Loucy (cell line): ENCODE measurements at regions not wholly inside any gene's neighbourhood (a gene's known extent, or its start where the extent isn't known, plus 50 kb on each side); places are given as distances from the start of the nearest gene placed in this dataset.
A peak's percentile ranks its signal among the peaks of the same experiment; 100 is the strongest.

ENCODE experiments used
- H2AFZ ChIP-seq: fragments of 200-600 bp; sonication (generic); 2 replicates; pipeline ENCODE4 v1.6.0; 2016; ENCODE audit warnings: antibody characterized with exemption, mild to moderate bottlenecking, low read length, moderate library complexity
- H3F3A ChIP-seq: fragments of 200-600 bp; 2 replicates; pipeline ENCODE4 v1.6.0; 2016; ENCODE audit warnings: antibody characterized with exemption, low read depth, mild to moderate bottlenecking
- H3K27me3 ChIP-seq: fragments of 200-600 bp; sonication (generic); 2 replicates; pipeline ENCODE4 v1.6.1; 2014; ENCODE audit warnings: low read length, mild to moderate bottlenecking; ENCODE audit not compliant: insufficient read depth, poor library complexity, severe bottlenecking
- H3K36me3 ChIP-seq: fragments of 200-600 bp; sonication (generic); 2 replicates; pipeline ENCODE4 v1.6.1; 2016; ENCODE audit warnings: low read length; ENCODE audit not compliant: insufficient read depth
- H3K4me1 ChIP-seq: fragments of 200-600 bp; sonication (generic); 2 replicates; pipeline ENCODE4 v1.5.1; 2014; ENCODE audit warnings: low read length, mild to moderate bottlenecking; ENCODE audit not compliant: insufficient read depth, poor library complexity, severe bottlenecking
- H3K4me2 ChIP-seq: fragments of 200-600 bp; sonication (generic); 2 replicates; pipeline ENCODE4 v1.6.0; 2014; ENCODE audit warnings: antibody characterized with exemption, low read length, low read depth, mild to moderate bottlenecking; ENCODE audit not compliant: poor library complexity, severe bottlenecking
- H3K4me3 ChIP-seq: fragments of 200-600 bp; sonication (generic); 2 replicates; pipeline ENCODE4 v1.5.1; 2014; ENCODE audit warnings: low read length, mild to moderate bottlenecking, mixed read lengths; ENCODE audit not compliant: poor library complexity, severe bottlenecking
- H3K79me2 ChIP-seq: fragments of 200-600 bp; sonication (generic); 2 replicates; pipeline ENCODE4 v1.6.1; 2014; ENCODE audit warnings: low read length; ENCODE audit not compliant: insufficient read depth
- H3K9ac ChIP-seq: fragments of 200-600 bp; sonication (generic); 2 replicates; pipeline ENCODE4 v1.6.0; 2014; ENCODE audit warnings: mild to moderate bottlenecking, low read depth, low read length, moderate library complexity; ENCODE audit not compliant: poor library complexity, severe bottlenecking
- H3K9me2 ChIP-seq: fragments of 200-600 bp; sonication (generic); replicated peaks from 2 replicates; pipeline ENCODE4 v1.6.1; 2016; ENCODE audit warnings: low read depth, low read length, mixed read lengths
- H3K9me3 ChIP-seq: fragments of 200-600 bp; sonication (generic); 2 replicates; pipeline ENCODE4 v1.6.1; 2014; ENCODE audit warnings: mild to moderate bottlenecking, antibody characterized with exemption, low read length, low read depth; ENCODE audit not compliant: insufficient read depth
- H4K20me1 ChIP-seq: fragments of 200-600 bp; sonication (generic); 2 replicates; pipeline ENCODE4 v1.6.0; 2014; ENCODE audit warnings: antibody characterized with exemption, low read length, mild to moderate bottlenecking; ENCODE audit not compliant: insufficient read depth, poor library complexity, severe bottlenecking
- EZH2phosphoT487 ChIP-seq: fragments of 200-600 bp; IDR thresholded peaks from 2 replicates; pipeline ENCODE4 v1.6.1; 2018; ENCODE audit warnings: antibody characterized with exemption, mild to moderate bottlenecking, moderate library complexity, borderline replicate concordance
- TF ChIP-seq, protein P1 (sequence below): fragments of 200-600 bp; sonication (generic); conservative IDR thresholded peaks from 2 replicates; pipeline ENCODE4 v1.5.1; 2014; ENCODE audit warnings: mild to moderate bottlenecking, antibody characterized with exemption, low read length

DNA sequence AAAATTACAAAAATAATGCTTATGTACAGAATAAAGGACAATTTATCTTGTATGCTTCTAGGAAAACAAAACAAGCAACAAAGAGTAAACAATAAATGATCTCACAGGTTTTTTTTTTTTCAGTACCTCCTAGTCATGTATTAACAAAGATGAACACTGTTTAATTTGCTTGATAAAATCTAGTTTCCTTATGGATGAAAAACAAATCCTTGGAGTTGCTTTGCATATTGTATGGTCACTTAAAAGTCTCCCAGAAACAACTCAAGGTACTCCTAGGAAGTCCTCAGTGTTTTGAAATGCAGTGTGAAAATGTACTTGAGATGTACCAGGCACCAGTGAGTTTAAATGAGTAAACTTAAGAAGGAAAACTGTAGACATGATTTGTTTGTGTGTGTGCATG lies 686.0 kb upstream of the BRINP3 start:
- Histone ChIP-seq H3F3A (no peaks in the 10 kb centered on the region), H3K4me2 (no peak overlapping the region), H3K4me3 (no peak overlapping the region), H3K9me3 (no peaks in the 10 kb centered on the region), H3K27me3 (no peaks in the 10 kb centered on the region), H3K9me2 (no peaks in the 10 kb centered on the region), H3K9ac (no peak overlapping the region), H3K4me1 (no peaks in the 10 kb centered on the region), H4K20me1 (no peaks in the 10 kb centered on the region), H3K79me2 (no peaks in the 10 kb centered on the region), H3K36me3 (no peaks in the 10 kb centered on the region), H2AFZ (no peak overlapping the region)
- TF ChIP-seq EZH2phosphoT487: no peak

DNA sequence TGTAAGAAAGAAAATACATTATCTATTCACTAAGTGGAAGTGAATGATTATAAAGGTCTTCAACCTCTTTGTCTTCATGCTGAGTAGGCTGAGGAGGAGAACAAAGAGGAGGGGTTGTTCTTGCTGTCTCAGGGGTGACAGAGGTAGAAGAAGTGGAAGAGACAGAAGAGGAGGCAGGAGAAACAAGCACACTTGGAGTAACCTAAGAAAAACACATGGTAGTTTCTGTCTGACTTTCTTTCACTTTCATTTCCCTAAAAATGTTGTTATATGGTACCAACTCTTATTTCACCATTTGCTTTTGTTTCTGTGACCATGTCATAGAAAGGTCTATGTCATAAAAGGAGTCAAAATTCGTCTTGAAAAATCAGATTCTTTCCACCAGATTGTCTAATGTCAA lies 696.6 kb upstream of the BRINP3 start:
- no peaks in the 10 kb centered on the region for H4K20me1 ChIP-seq
- no peaks in the 10 kb centered on the region for H3K36me3 ChIP-seq
- no peaks in the 10 kb centered on the region for H3K9me3 ChIP-seq
- H3F3A ChIP-seq: no peaks in the 10 kb centered on the region
- H2AFZ ChIP-seq: peak overlapping the region; percentile 80
- no peak for TF ChIP-seq EZH2phosphoT487
- TF ChIP-seq, protein P1, sequence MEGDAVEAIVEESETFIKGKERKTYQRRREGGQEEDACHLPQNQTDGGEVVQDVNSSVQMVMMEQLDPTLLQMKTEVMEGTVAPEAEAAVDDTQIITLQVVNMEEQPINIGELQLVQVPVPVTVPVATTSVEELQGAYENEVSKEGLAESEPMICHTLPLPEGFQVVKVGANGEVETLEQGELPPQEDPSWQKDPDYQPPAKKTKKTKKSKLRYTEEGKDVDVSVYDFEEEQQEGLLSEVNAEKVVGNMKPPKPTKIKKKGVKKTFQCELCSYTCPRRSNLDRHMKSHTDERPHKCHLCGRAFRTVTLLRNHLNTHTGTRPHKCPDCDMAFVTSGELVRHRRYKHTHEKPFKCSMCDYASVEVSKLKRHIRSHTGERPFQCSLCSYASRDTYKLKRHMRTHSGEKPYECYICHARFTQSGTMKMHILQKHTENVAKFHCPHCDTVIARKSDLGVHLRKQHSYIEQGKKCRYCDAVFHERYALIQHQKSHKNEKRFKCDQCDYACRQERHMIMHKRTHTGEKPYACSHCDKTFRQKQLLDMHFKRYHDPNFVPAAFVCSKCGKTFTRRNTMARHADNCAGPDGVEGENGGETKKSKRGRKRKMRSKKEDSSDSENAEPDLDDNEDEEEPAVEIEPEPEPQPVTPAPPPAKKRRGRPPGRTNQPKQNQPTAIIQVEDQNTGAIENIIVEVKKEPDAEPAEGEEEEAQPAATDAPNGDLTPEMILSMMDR: no peak
- H3K4me3 ChIP-seq: peak overlapping the region; percentile 41
- H3K9ac ChIP-seq: no peak overlapping the region
- no peaks in the 10 kb centered on the region for H3K9me2 ChIP-seq
- no peaks in the 10 kb centered on the region for H3K27me3 ChIP-seq
- peak overlapping the region; percentile 44 for H3K4me2 ChIP-seq
- peaks cover 17% of the 10 kb centered on the region for H3K4me1 ChIP-seq
- H3K79me2 ChIP-seq: no peaks in the 10 kb centered on the region

DNA sequence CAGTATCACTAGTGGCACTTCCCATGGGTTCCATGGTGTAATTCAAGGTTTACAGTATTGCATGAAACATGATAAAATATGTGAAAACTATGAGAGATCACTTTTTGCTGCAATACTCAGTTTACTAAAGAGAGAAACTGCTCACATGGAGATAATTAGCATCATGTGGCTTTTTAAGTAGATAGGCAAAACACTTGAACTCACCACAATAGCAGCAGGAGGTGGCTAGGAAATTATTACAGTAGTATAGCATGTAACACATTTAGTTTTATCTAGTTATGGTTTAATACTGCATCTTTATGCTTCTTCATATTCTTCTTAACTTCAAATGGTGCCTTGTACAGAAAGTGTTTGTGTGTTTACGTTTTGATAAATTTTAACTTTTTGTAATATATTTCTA lies 698.5 kb upstream of the BRINP3 start:
- Histone ChIP-seq H3K79me2 (no peaks in the 10 kb centered on the region), H3K4me2 (no peak overlapping the region)
- TF ChIP-seq EZH2phosphoT487: no peak
- TF ChIP-seq, protein P1: no peak

GRCh38 chr1:191206513-191207207 lies 729.0 kb upstream of the BRINP3 start:
- Histone ChIP-seq H3K79me2 (no peaks in the 10 kb centered on the region), H3K9me3 (no peaks in the 10 kb centered on the region), H3K9ac (no peak overlapping the region), H2AFZ (peak overlapping the region; percentile 57), H3F3A (no peaks in the 10 kb centered on the region), H3K36me3 (no peaks in the 10 kb centered on the region), H3K4me1 (peaks cover 11% of the 10 kb centered on the region), H3K27me3 (no peaks in the 10 kb centered on the region), H3K4me3 (no peak overlapping the region), H3K9me2 (no peaks in the 10 kb centered on the region), H3K4me2 (peak overlapping the region; percentile 30), H4K20me1 (no peaks in the 10 kb centered on the region)
- TF ChIP-seq, protein P1: no peak
- no peak for TF ChIP-seq EZH2phosphoT487

More for the DNA sequence above, 698.5 kb upstream of the BRINP3 start:
- Histone ChIP-seq H3K4me1 (peaks cover 17% of the 10 kb centered on the region), H3K9me2 (no peaks in the 10 kb centered on the region), H3K4me3 (no peak overlapping the region), H3K9ac (no peak overlapping the region), H3F3A (no peaks in the 10 kb centered on the region), H3K36me3 (no peaks in the 10 kb centered on the region), H2AFZ (peak overlapping the region; percentile 23; the same call in 1 of the 2 replicates), H3K27me3 (no peaks in the 10 kb centered on the region), H3K9me3 (no peaks in the 10 kb centered on the region), H4K20me1 (no peaks in the 10 kb centered on the region)
